T-helper 2 cell treated with Interferon-gamma antibody and Interleukin-4, amounts not matched to agents 5 μg/mL and 100 μg/mL, for 36 hours (primary cell): ENCODE measurements at regions not wholly inside any gene's neighbourhood (a gene's known extent, or its start where the extent isn't known, plus 50 kb on each side); places are given as distances from the start of the nearest gene placed in this dataset.

Source experiments
- DNase-seq: peaks from one replicate; pipeline ENCODE4 v3.0.0; 2021; ENCODE audit warnings: low spot score
- H3K27ac Mint-ChIP-seq: one replicate; pipeline ENCODE4 v1.8.0; 2021; ENCODE audit warnings: mild to moderate bottlenecking, mixed read lengths
- H3K27me3 Mint-ChIP-seq: one replicate; pipeline ENCODE4 v1.8.0; 2021; ENCODE audit warnings: low read depth, mixed read lengths
- H3K36me3 Mint-ChIP-seq: one replicate; pipeline ENCODE4 v1.8.0; 2021; ENCODE audit warnings: low read depth, mixed read lengths
- H3K4me1 Mint-ChIP-seq: one replicate; pipeline ENCODE4 v1.8.0; 2021; ENCODE audit warnings: low read depth, mixed read lengths
- H3K4me3 Mint-ChIP-seq: one replicate; pipeline ENCODE4 v1.8.0; 2022; ENCODE audit warnings: mild to moderate bottlenecking, moderate library complexity, mixed read lengths
- H3K9me3 Mint-ChIP-seq: one replicate; pipeline ENCODE4 v1.8.0; 2021; ENCODE audit warnings: mixed read lengths

DNA sequence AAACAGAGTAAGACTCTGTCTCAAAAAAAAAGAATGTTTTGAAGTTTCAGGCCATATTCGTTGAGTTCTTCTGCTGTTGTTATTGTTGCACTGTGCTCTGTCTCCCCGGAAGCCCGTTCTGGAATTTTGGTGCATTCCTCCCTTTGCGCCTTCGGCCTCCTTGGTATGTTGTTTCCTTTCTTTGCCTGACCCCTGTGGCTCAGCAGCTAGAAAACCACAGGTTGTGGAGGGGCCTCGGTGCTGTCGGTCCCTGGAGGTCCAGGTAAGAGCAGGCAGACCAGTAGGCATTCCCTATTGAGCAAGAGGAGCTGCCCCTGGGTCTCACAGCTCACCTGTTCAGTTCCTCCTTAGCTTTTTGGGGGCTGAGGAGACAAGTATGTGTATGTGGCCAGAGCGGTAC, 51.0 kb upstream of the DLG1 start:
- Mint-ChIP-seq H3K27ac (no peak overlapping the region), H3K27me3 (peaks cover 8% of the 10 kb centered on the region), H3K4me1 (no peaks in the 10 kb centered on the region), H3K9me3 (no peaks in the 10 kb centered on the region), H3K4me3 (no peak overlapping the region), H3K36me3 (no peaks in the 10 kb centered on the region)
- no peak for DNase-seq
